ENCODE measurements at regions not wholly inside any gene's neighbourhood (a gene's known extent, or its start where the extent isn't known, plus 50 kb on each side); places are given as distances from the start of the nearest gene placed in this dataset.

- TF ChIP-seq CTCF (IDR thresholded peaks at IDR 0.05) (no peak), POLR2A (IDR thresholded peaks at IDR 0.05) (no peak), POLR2AphosphoS5 (IDR thresholded peaks at IDR 0.05) (no peak)
Observed at GRCh38 chr10:131519723-131520605, 208.4 kb upstream of the TCERG1L start.

Measured in gastroesophageal sphincter (tissue), 3 donors.